HCT116 (cell line): ENCODE measurements at regions not wholly inside any gene's neighbourhood (a gene's known extent, or its start where the extent isn't known, plus 50 kb on each side); places are given as distances from the start of the nearest gene placed in this dataset.

Source experiments
- ATAC-seq: fragments of 200-7000 bp; cut with Tn5 transposase; 2 replicates; pipeline ENCODE4 v1.9.1; 2020; ENCODE audit warnings: mild to moderate bottlenecking, moderate library complexity
- BruUV-seq: library from RNA; stranded (reverse); fragments of 400-500 nt; replicated peaks from 2 replicates; lab custom pipeline; 2021; lab: Mats Ljungman, UMichigan
- CTCF ChIA-PET: fragments of 300-600 bp; sonication (Branson Sonifier 250); formaldehyde crosslinking; loops from one replicate; lab custom pipeline; 2021; ENCODE audit warnings: antibody characterized with exemption; lab: Charles Lee
- POLR2A ChIA-PET: fragments of 300-600, 350-600 bp; sonication (Branson Sonifier 250); formaldehyde crosslinking; loops from one replicate; lab custom pipeline; 2021; ENCODE audit warnings: antibody characterized with exemption; lab: Charles Lee
- RAD21 ChIA-PET, 2 experiments: fragments of 300-600 bp; sonication (Branson Sonifier 250); formaldehyde crosslinking; loops; one replicate each; lab custom pipeline; 2023; ENCODE audit warnings: low total read pairs in 2 of 2; ENCODE audit not compliant: uncharacterized antibody in 2 of 2, unreplicated experiment in 2 of 2, low non-redundant PET in 1 of 2; lab: Charles Lee
- DNase-seq: peaks from one replicate; pipeline ENCODE4 v3.0.0-alpha.2; 2010; ENCODE audit warnings: low read depth, low spot score
- H2AFZ ChIP-seq: fragments of 200-600 bp; shearing (Covaris generic), sonication (generic); 2 replicates; pipeline ENCODE4 v1.6.1; 2017; ENCODE audit warnings: low read depth, mixed run types, mixed read lengths, antibody characterized with exemption, low read length; ENCODE audit not compliant: poor library complexity, severe bottlenecking
- H3K27ac ChIP-seq: 2 replicates; pipeline ENCODE4 v1.5.1; 2012; ENCODE audit warnings: low read depth, low read length
- H3K27me3 ChIP-seq: fragments of 200-600 bp; sonication (generic); 2 replicates; pipeline ENCODE4 v1.6.1; 2016; ENCODE audit warnings: mixed run types, low read length, mixed read lengths; ENCODE audit not compliant: insufficient read depth
- H3K36me3 ChIP-seq, 2 experiments: fragments of 200-500 bp in 1 of 2; fragments of 200-600 bp in 1 of 2; sonication (Bioruptor generic) in 1 of 2; sonication (generic) in 1 of 2; 2 replicates each; pipeline versions ENCODE4 v1.5.1 to v1.6.1; 2014 to 2016; ENCODE audit warnings: low read length in 2 of 2, inconsistent platforms in 1 of 2, mixed read lengths in 1 of 2, mixed run types in 1 of 2; ENCODE audit not compliant: insufficient read depth in 2 of 2, control insufficient read depth in 1 of 2
- H3K4me1 ChIP-seq, 2 experiments: fragments of 200-600 bp in 1 of 2; sonication (generic) in 1 of 2; 2 replicates each; pipeline versions ENCODE4 v1.5.1 to v1.6.1; 2012 to 2017; ENCODE audit warnings: low read length in 2 of 2, inconsistent platforms in 1 of 2, mild to moderate bottlenecking in 1 of 2, mixed read lengths in 1 of 2, mixed run types in 1 of 2, moderate library complexity in 1 of 2; ENCODE audit not compliant: insufficient read depth in 2 of 2, control insufficient read depth in 1 of 2
- H3K4me2 ChIP-seq: fragments of 200-600 bp; sonication (generic); 2 replicates; pipeline ENCODE4 v1.6.1; 2017; ENCODE audit warnings: mixed run types, low read length, mixed read lengths
- H3K4me3 ChIP-seq, 2 experiments: fragments of 200-600 bp in 1 of 2; sonication (generic) in 1 of 2; replicated peaks in 1 of 2; 2 replicates each; pipeline ENCODE4 v1.5.1; 2011 to 2016; ENCODE audit warnings: low read length in 2 of 2, control low read depth in 1 of 2, low read depth in 1 of 2, mild to moderate bottlenecking in 1 of 2, mixed read lengths in 1 of 2, mixed run types in 1 of 2
- H3K79me2 ChIP-seq: fragments of 200-600 bp; sonication (generic); 2 replicates; pipeline ENCODE4 v1.6.1; 2017; ENCODE audit warnings: mild to moderate bottlenecking, mixed run types, low read length, moderate library complexity, mixed read lengths; ENCODE audit not compliant: insufficient read depth
- H3K9ac ChIP-seq: fragments of 200-600 bp; sonication (generic); 2 replicates; pipeline ENCODE4 v1.6.1; 2016; ENCODE audit warnings: low read length, mixed read lengths
- H3K9me2 ChIP-seq: fragments of 200-600 bp; sonication (generic), shearing (Covaris generic); 2 replicates; pipeline ENCODE4 v1.6.1; 2017; ENCODE audit warnings: mixed run types, mild to moderate bottlenecking, moderate library complexity; ENCODE audit not compliant: insufficient read depth
- H3K9me3 ChIP-seq, 2 experiments: fragments of 200-500 bp in 1 of 2; fragments of 200-600 bp in 1 of 2; sonication (Bioruptor generic) in 1 of 2; sonication (generic) in 1 of 2; 2 replicates each; pipeline ENCODE4 v1.6.1; 2014 to 2017; ENCODE audit warnings: low read length in 2 of 2, mixed read lengths in 2 of 2, inconsistent platforms in 1 of 2, low read depth in 1 of 2, mild to moderate bottlenecking in 1 of 2, mixed run types in 1 of 2, moderate library complexity in 1 of 2; ENCODE audit not compliant: control insufficient read depth in 1 of 2, insufficient read depth in 1 of 2
- H4K20me1 ChIP-seq: fragments of 200-600 bp; sonication (generic), shearing (Covaris generic); 2 replicates; pipeline ENCODE4 v1.6.1; 2017; ENCODE audit warnings: mixed run types, mild to moderate bottlenecking, moderate library complexity; ENCODE audit not compliant: insufficient read depth
- CEBPB ChIP-seq: IDR thresholded peaks from 2 replicates; pipeline ENCODE4 v1.6.1; 2012; ENCODE audit warnings: low read depth
- EGR1 ChIP-seq: IDR thresholded peaks from 2 replicates; pipeline ENCODE4 v1.6.1; 2012; ENCODE audit warnings: low read depth
- ELF1 ChIP-seq: IDR thresholded peaks from 2 replicates; pipeline ENCODE4 v1.6.1; 2012; ENCODE audit warnings: low read depth, borderline replicate concordance
- EZH2 ChIP-seq: fragments of 200-600 bp; sonication (generic); IDR thresholded peaks from 2 replicates; pipeline ENCODE4 v1.6.1; 2017; ENCODE audit warnings: antibody characterized with exemption, mixed run types
- EZH2phosphoT487 ChIP-seq: fragments of 200-600 bp; IDR thresholded peaks from 2 replicates; pipeline ENCODE4 v1.6.1; 2018; ENCODE audit warnings: antibody characterized with exemption, borderline replicate concordance
- JUND ChIP-seq: IDR thresholded peaks from 2 replicates; pipeline ENCODE4 v1.6.1; 2012
- POLR2A ChIP-seq: IDR thresholded peaks from 2 replicates; pipeline ENCODE4 v1.7.0; 2011; ENCODE audit warnings: borderline replicate concordance; ENCODE audit not compliant: insufficient read depth, insufficient read length; ENCODE audit errors: extremely low read depth
- SP1 ChIP-seq: IDR thresholded peaks from 2 replicates; pipeline ENCODE4 v1.6.1; 2012; ENCODE audit warnings: low read depth
- SRF ChIP-seq: IDR thresholded peaks from 2 replicates; pipeline ENCODE4 v1.6.1; 2012; ENCODE audit warnings: low read depth
- YY1 ChIP-seq: IDR thresholded peaks from 2 replicates; pipeline ENCODE4 v1.6.1; 2011; ENCODE audit warnings: low read length, low read depth, moderate library complexity, mild to moderate bottlenecking; ENCODE audit not compliant: insufficient replicate concordance; ENCODE audit errors: extremely low read depth
- ZNF274 ChIP-seq: fragments of 200-500 bp; sonication (Bioruptor generic); IDR thresholded peaks from 2 replicates; pipeline ENCODE4 v1.6.1; 2014; ENCODE audit warnings: mild to moderate bottlenecking, low read depth, low read length, inconsistent platforms
- intact Hi-C: fragments of 100-400 bp; cut with micrococcal nuclease; formaldehyde crosslinking; loops from 2 replicates; pipeline ENCODE4 v1.10.0; 2022
- TF ChIP-seq, protein P1 (sequence below), 3 experiments: fragments of 200-600 bp in 1 of 3; sonication (generic) in 1 of 3; IDR thresholded peaks in 2 of 3; conservative IDR thresholded peaks in 1 of 3; 2 replicates each; pipeline ENCODE4 v1.5.1; 2012 to 2017; ENCODE audit warnings: low read depth in 2 of 3, low read length in 2 of 3, antibody characterized with exemption in 1 of 3, borderline replicate concordance in 1 of 3, control low read depth in 1 of 3, mild to moderate bottlenecking in 1 of 3, mixed read lengths in 1 of 3, mixed run types in 1 of 3, moderate library complexity in 1 of 3; ENCODE audit not compliant: insufficient read depth in 1 of 3
- TF ChIP-seq, protein P2 (sequence below): IDR thresholded peaks from 2 replicates; pipeline ENCODE4 v1.6.1; 2012
- TF ChIP-seq, protein P3 (sequence below): IDR thresholded peaks from 2 replicates; pipeline ENCODE4 v1.6.1; 2012; ENCODE audit warnings: low read depth

DNA sequence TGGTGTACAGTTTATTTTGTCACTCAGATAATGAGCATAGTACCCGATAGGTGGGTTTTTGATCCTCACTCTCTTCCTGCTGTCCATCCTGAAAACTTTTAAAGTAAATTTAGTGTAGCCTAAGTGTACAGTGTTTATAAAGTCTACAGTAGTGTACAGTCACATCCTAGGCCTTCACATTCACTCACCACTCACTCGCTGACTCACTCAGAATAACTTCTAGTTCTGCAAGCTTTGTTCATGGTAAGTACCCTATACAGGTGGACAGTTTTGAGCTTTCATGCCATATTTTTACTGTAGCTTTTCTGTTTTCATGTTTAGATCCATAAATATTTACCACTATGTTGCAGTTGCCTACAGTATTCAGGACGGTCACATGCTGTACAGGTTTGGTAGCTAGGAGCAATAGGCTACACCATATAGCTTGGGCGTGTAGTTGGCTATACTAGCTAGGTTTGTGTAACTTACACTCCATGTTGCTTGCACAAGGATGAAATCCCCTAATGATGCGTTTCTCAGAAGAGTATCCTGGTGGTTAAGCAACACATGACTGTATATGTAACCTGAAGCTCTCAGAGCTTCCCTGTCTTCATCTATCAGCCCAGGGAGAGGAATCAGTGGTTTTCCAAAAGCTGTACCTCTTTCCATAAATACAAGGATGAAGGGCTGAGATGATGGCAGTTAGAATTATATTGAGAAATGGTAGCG lies 87.6 kb upstream of the SLC25A26 start:
- Histone ChIP-seq H3K36me3 (no peaks in the 10 kb centered on the region), H3K9ac (no peak overlapping the region), H2AFZ (peak overlapping the region; percentile 16), H3K4me3 (no peak overlapping the region), H3K27ac (no peak overlapping the region), H3K27me3 (no peaks in the 10 kb centered on the region), H4K20me1 (no peaks in the 10 kb centered on the region), H3K9me3 (no peaks in the 10 kb centered on the region), H3K4me2 (no peak overlapping the region), H3K79me2 (no peaks in the 10 kb centered on the region), H3K9me2 (no peaks in the 10 kb centered on the region), H3K4me1 (peaks cover 3 to 6% of the 10 kb centered on the region in 2 experiments; a peak in 2 of 4 replicates)
- intact Hi-C loops, result loop anchor here (10.0 kb wide), 1 partner anchor 218 kb away; no protein-coding TSS in a partner anchor
- ATAC-seq (no peak), DNase-seq (no peak)
- no TSS peak for BruUV-seq
- no peak for TF ChIP-seq ELF1
- RAD21 ChIA-PET, result no interaction called here
- POLR2A ChIA-PET, result no interaction called here
- CTCF ChIA-PET, result no interaction called here

DNA sequence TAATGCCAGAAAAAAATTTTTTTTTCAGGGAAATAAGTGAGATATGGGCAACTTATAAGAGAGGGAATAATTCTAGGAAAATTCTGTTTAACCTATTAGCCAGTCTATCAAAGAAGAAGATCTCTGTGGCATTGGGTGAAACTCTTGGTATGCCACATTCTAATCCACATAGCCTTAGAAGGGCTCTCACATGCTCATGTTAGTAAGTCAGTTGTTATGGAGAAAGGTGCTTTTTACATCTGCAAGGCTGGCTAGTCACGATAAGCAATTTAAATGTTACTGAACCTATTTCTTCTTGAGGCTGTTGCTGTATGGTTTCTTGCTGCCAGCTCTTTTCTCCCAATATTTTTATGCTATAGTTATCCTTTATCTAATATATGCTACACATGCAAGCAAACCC lies 89.9 kb upstream of the MAGI1 start:
- Histone ChIP-seq H3K9me2 (no peaks in the 10 kb centered on the region), H3K9me3 (no peaks in the 10 kb centered on the region), H2AFZ (no peak overlapping the region), H3K9ac (no peak overlapping the region), H3K4me1 (peaks cover 0 to 6% of the 10 kb centered on the region in 2 experiments; a peak in 1 of 4 replicates), H3K27ac (no peak overlapping the region), H3K4me3 (no peak overlapping the region), H3K79me2 (no peaks in the 10 kb centered on the region), H3K36me3 (no peaks in the 10 kb centered on the region), H3K27me3 (no peaks in the 10 kb centered on the region), H3K4me2 (no peak overlapping the region), H4K20me1 (no peaks in the 10 kb centered on the region)
- intact Hi-C loops, result no loop called here
- BruUV-seq, result no TSS peak
- no peak for DNase-seq
- POLR2A ChIA-PET, result no interaction called here
- RAD21 ChIA-PET, result no interaction called here
- ATAC-seq, result no peak
- CTCF ChIA-PET, result interaction anchor here (0.9 kb wide), 1 partner anchor 10 kb away, joined by 3 read pairs; no protein-coding TSS in a partner anchor
- TF ChIP-seq POLR2A (no peak), YY1 (no peak), SRF (no peak), EZH2 (no peak), SP1 (no peak), CEBPB (no peak), JUND (no peak), ZNF274 (no peak), EZH2phosphoT487 (no peak), EGR1 (no peak)
- TF ChIP-seq, protein P1, sequence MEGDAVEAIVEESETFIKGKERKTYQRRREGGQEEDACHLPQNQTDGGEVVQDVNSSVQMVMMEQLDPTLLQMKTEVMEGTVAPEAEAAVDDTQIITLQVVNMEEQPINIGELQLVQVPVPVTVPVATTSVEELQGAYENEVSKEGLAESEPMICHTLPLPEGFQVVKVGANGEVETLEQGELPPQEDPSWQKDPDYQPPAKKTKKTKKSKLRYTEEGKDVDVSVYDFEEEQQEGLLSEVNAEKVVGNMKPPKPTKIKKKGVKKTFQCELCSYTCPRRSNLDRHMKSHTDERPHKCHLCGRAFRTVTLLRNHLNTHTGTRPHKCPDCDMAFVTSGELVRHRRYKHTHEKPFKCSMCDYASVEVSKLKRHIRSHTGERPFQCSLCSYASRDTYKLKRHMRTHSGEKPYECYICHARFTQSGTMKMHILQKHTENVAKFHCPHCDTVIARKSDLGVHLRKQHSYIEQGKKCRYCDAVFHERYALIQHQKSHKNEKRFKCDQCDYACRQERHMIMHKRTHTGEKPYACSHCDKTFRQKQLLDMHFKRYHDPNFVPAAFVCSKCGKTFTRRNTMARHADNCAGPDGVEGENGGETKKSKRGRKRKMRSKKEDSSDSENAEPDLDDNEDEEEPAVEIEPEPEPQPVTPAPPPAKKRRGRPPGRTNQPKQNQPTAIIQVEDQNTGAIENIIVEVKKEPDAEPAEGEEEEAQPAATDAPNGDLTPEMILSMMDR (IDR thresholded peaks at IDR 0.05 in 2 of 3, conservative IDR thresholded peaks at IDR 0.05 in 1 of 3; ENCODE audit: borderline replicate concordance in 1 of 3, insufficient read depth in 1 of 3, low read depth in 2 of 3, low read length in 2 of 3), result no peak
- TF ChIP-seq, protein P2, sequence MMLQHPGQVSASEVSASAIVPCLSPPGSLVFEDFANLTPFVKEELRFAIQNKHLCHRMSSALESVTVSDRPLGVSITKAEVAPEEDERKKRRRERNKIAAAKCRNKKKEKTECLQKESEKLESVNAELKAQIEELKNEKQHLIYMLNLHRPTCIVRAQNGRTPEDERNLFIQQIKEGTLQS, result no peak
- TF ChIP-seq, protein P3, sequence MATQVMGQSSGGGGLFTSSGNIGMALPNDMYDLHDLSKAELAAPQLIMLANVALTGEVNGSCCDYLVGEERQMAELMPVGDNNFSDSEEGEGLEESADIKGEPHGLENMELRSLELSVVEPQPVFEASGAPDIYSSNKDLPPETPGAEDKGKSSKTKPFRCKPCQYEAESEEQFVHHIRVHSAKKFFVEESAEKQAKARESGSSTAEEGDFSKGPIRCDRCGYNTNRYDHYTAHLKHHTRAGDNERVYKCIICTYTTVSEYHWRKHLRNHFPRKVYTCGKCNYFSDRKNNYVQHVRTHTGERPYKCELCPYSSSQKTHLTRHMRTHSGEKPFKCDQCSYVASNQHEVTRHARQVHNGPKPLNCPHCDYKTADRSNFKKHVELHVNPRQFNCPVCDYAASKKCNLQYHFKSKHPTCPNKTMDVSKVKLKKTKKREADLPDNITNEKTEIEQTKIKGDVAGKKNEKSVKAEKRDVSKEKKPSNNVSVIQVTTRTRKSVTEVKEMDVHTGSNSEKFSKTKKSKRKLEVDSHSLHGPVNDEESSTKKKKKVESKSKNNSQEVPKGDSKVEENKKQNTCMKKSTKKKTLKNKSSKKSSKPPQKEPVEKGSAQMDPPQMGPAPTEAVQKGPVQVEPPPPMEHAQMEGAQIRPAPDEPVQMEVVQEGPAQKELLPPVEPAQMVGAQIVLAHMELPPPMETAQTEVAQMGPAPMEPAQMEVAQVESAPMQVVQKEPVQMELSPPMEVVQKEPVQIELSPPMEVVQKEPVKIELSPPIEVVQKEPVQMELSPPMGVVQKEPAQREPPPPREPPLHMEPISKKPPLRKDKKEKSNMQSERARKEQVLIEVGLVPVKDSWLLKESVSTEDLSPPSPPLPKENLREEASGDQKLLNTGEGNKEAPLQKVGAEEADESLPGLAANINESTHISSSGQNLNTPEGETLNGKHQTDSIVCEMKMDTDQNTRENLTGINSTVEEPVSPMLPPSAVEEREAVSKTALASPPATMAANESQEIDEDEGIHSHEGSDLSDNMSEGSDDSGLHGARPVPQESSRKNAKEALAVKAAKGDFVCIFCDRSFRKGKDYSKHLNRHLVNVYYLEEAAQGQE, result no peak
